Neural crest cell (in vitro differentiated cells): ENCODE measurements at regions not wholly inside any gene's neighbourhood (a gene's known extent, or its start where the extent isn't known, plus 50 kb on each side); places are given as distances from the start of the nearest gene placed in this dataset.

ENCODE experiments used
- DNase-seq: peaks from one replicate; pipeline ENCODE4 v3.0.0; 2021; ENCODE audit warnings: low read depth, mixed read lengths, low spot score
- H3K27ac Mint-ChIP-seq: one replicate; pipeline ENCODE4 v1.8.0; 2021; ENCODE audit warnings: mild to moderate bottlenecking, mixed read lengths; ENCODE audit not compliant: unreplicated experiment
- H3K27me3 Mint-ChIP-seq: 2 replicates; pipeline ENCODE4 v1.8.0; 2021; ENCODE audit warnings: low read depth, mild to moderate bottlenecking, mixed read lengths
- H3K36me3 Mint-ChIP-seq: 2 replicates; pipeline ENCODE4 v1.8.0; 2021; ENCODE audit warnings: low read depth, mild to moderate bottlenecking, mixed read lengths
- H3K4me1 Mint-ChIP-seq: 2 replicates; pipeline ENCODE4 v1.8.0; 2021; ENCODE audit warnings: mixed read lengths
- H3K4me3 Mint-ChIP-seq: one replicate; pipeline ENCODE4 v1.8.0; 2021; ENCODE audit warnings: mild to moderate bottlenecking, mixed read lengths
- H3K9me3 Mint-ChIP-seq: 2 replicates; pipeline ENCODE4 v1.8.0; 2021; ENCODE audit warnings: mixed read lengths
- CTCF ChIP-seq: fragments of 200-600 bp; sonication (generic); conservative IDR thresholded peaks from 2 replicates; pipeline ENCODE4 v1.5.0; 2021; ENCODE audit warnings: antibody characterized with exemption, mild to moderate bottlenecking

GRCh38 chr3:117709108-117709507, 999.5 kb downstream of the TUSC7 start:
- no peaks in the 10 kb centered on the region for H3K4me1 Mint-ChIP-seq
- DNase-seq: no peak
- no peaks in the 10 kb centered on the region for H3K9me3 Mint-ChIP-seq
- H3K36me3 Mint-ChIP-seq: no peaks in the 10 kb centered on the region
- H3K27ac Mint-ChIP-seq: no peak overlapping the region
- H3K27me3 Mint-ChIP-seq: no peaks in the 10 kb centered on the region
- TF ChIP-seq CTCF: no peak
- no peak overlapping the region for H3K4me3 Mint-ChIP-seq

GRCh38 chr3:117710501-117710900, 1000.9 kb downstream of the TUSC7 start:
- H3K4me1 Mint-ChIP-seq: no peaks in the 10 kb centered on the region

GRCh38 chr3:117719316-117719926, 1009.8 kb downstream of the TUSC7 start:
- H3K27ac Mint-ChIP-seq: no peak overlapping the region
- DNase-seq: no peak
- no peaks in the 10 kb centered on the region for H3K27me3 Mint-ChIP-seq
- H3K4me1 Mint-ChIP-seq: no peaks in the 10 kb centered on the region
- H3K9me3 Mint-ChIP-seq: no peaks in the 10 kb centered on the region
- no peak overlapping the region for H3K4me3 Mint-ChIP-seq
- peak; percentile 88 for TF ChIP-seq CTCF
- H3K36me3 Mint-ChIP-seq: no peaks in the 10 kb centered on the region

More at GRCh38 chr3:117710501-117710900, 1000.9 kb downstream of the TUSC7 start:
- DNase-seq: no peak
- no peak for TF ChIP-seq CTCF
- H3K4me3 Mint-ChIP-seq: no peak overlapping the region
- no peaks in the 10 kb centered on the region for H3K27me3 Mint-ChIP-seq
- H3K9me3 Mint-ChIP-seq: no peaks in the 10 kb centered on the region
- H3K36me3 Mint-ChIP-seq: no peaks in the 10 kb centered on the region
- no peak overlapping the region for H3K27ac Mint-ChIP-seq

- Mint-ChIP-seq H3K9me3 (no peaks in the 10 kb centered on the region), H3K27ac (no peak overlapping the region), H3K27me3 (no peaks in the 10 kb centered on the region), H3K4me1 (no peaks in the 10 kb centered on the region), H3K36me3 (no peaks in the 10 kb centered on the region), H3K4me3 (no peak overlapping the region)
- no peak for TF ChIP-seq CTCF
- no peak for DNase-seq
Observed at GRCh38 chr3:117721866-117722265, 1012.3 kb downstream of the TUSC7 start.

- Mint-ChIP-seq H3K27ac (no peak overlapping the region), H3K4me1 (no peaks in the 10 kb centered on the region), H3K27me3 (no peaks in the 10 kb centered on the region), H3K9me3 (no peaks in the 10 kb centered on the region), H3K4me3 (no peak overlapping the region), H3K36me3 (no peaks in the 10 kb centered on the region)
- TF ChIP-seq CTCF: no peak
- DNase-seq: no peak
Observed at GRCh38 chr3:117722856-117723255, 1013.3 kb downstream of the TUSC7 start.
